NCI-H82 treated with DMSO at 0.1 percent for 48 hours (cell line): ENCODE measurements at regions not wholly inside any gene's neighbourhood (a gene's known extent, or its start where the extent isn't known, plus 50 kb on each side); places are given as distances from the start of the nearest gene placed in this dataset.
"Not testable (repeated sequence)": the region's sequence is repeated elsewhere in the genome, so short reads cannot be mapped to it uniquely, and the experiment has no call there.

ENCODE experiments used
- DNase-seq: peaks from one replicate; lab custom pipeline; 2025; ENCODE audit not compliant: unreplicated experiment; lab: John Stamatoyannopoulos, UW

DNA sequence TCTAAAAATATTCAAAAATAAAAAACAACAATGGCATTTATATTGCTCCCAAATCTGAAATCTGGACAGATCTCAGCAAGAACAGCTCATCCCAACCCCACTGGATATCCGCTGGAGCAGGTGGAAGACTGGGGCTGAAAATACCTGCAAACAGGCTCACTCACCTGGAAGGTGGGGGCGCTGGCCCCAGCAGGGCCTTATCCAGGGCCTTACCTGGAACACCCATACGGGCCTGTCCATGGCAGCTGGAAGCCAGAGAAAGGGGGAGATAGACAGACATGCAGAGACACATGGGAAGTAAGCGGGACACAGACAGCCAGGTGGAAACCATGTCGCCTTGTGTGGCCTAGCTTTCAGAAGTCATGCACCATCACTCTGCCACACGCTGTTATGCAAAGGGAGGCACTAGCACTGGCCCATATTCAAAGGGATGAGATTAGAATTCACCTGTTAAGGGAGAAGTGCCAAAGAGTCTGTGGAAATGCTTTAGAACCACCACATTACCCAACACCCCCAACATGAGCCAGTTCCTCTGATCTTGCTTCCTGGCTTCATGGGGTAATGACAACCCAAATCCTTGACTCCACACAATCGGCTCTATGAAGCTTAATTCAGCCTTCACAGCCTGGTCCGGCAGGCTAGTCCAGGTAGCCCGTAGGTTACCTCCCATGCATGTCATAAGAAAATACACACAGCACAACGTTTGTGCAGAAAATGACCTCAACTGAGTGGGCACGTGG is 99.0 kb upstream of the CDYL start:
- DNase-seq, result no peak

DNA sequence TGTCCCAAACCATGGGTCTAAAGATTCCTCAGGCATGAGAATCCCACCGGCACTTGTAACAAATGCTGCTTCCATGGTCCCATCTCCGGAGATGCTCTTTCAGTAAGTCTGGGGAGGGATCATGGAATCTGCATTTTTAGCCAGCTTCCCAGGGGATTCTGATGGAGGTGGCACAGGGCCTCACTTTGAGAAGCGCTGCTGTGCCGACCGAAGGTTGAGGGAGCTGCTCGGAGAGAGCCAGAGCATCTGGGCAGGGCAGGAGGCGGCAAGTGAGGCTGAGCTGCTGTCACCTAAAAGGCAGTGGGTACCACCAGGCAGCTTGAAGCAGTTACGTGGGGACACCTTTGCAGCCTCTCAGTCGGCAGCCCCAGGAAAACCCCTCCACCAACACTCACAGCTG is 100.2 kb upstream of the CDYL start:
- no peak for DNase-seq

DNA sequence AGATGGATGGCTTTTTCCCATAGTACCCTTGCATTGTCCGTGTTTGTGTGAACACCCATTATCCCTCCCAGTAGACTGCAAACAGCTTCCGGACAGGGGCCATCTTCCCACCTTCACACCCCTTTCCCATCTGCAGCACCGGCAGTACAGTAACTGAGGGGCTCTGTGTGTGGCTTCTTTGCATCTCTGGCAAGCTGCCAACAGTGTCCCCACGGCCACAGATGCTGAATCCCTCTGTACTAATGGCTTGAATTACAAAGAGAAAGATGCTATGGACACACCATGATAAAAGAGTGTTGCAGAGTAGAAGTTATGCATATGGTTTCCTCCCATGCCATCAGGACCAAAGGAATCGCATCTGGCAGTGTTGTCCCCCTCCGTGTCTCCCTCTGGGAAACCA is 101.1 kb upstream of the CDYL start:
- DNase-seq, result no peak

DNA sequence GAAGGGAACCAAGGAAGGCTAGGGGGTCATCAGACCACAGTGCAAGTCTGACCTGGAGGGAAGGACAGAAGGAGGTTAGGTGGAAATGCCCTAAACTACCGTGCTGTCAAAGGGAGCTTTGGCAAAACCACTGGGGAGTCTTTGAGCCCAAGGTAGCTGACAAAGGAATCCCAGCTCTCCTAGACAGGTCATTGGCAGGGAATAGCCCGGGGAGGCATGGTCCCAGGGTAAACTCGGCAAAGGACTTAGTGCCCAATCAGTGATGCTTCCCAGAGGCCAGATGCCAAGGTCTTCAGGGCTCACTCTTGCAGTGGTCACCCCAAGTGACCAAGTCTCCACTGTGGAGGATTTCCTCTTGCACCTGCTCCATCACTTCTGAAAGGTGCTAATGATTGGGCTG is 102.3 kb upstream of the CDYL start:
- no peak for DNase-seq

DNA sequence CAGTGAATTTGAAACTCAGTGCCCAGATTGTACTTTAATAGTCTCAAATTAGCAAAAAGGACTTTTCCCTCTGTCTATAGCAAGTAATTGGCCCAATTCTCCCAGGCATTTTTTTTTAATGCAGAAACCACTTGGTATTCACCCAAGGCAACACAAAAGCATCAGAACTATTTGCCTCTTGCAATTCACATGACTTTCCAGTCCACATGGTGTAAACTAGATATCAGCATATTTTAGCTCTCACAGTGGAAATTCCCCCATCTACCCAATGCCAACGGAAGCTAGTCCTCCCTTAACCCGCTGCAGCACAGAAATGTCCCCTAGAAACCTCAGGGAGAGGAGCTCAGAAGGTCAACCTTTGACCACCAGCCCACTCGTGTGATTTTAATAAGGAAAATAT is 103.4 kb upstream of the CDYL start:
- DNase-seq, result no peak

DNA sequence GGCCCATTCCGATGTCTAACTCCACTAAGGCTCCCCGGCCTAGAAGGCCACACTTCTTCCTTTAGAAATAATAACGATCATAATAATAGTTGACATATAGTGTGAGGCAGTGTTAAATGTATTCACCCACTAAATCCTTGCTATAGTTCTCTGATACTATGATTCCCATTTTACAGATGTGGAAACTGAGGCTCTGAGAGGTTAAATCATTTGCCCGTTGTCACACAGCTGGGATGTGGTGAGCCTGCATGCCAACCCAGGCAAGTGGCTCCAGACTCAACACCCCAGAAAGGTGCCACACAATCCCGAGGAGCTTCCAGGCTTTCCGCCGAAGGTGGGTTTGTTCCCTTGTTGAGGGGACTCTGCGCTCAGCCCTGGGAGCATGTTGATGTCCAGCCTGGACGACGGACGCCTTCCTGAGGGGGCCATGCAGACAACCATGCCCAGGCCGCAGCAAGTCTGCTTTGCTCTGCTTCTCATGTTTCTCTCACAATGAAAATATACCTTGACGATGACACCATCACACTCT is 104.6 kb upstream of the CDYL start:
- DNase-seq, result no peak

DNA sequence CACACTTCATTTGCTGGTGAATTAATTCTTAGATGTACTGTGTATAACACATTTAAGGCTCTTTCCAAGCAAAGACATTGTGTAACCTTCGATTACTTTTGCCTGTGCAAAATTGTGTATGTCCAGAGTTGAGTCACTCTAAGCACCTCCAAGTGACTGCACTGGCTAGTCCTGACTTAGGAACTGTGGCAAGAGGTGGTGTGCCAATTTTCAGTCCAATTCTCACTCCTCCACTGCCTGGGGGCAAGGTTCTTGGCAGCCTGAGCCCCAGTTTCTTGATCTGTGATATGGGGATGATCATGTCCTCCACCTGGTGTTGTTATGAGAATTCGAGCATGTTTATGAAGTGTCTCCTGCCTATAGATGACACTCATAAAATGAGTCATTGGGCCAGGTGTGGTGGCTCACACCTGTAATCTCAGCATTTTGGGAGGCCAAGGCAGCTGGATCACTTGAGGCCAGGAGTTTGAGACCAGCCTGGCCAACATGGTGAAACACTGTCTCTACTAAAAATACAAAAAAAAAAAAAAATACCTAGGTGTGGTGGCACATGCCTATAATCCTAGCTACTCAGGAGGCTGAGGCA is 105.3 kb upstream of the CDYL start:
- no peak for DNase-seq

DNA sequence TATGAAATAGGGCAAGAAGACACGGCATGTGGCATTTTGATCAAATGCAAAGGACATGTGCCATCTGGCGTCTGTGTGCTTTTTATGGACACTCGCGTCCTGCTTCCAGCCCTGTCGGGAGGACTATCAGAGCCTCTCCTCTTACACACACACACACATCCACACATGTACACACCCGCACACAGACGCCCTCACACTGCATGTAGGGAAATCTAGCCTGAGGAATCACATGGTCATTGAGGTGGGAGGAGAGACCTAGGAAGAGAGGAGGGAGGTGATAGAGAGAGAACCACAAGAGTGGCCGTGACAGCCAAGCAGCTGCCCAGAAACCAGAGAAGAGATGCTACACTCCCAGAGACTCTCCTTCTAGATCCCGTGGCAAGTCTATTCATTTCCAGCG is 105.9 kb upstream of the CDYL start:
- no peak for DNase-seq

DNA sequence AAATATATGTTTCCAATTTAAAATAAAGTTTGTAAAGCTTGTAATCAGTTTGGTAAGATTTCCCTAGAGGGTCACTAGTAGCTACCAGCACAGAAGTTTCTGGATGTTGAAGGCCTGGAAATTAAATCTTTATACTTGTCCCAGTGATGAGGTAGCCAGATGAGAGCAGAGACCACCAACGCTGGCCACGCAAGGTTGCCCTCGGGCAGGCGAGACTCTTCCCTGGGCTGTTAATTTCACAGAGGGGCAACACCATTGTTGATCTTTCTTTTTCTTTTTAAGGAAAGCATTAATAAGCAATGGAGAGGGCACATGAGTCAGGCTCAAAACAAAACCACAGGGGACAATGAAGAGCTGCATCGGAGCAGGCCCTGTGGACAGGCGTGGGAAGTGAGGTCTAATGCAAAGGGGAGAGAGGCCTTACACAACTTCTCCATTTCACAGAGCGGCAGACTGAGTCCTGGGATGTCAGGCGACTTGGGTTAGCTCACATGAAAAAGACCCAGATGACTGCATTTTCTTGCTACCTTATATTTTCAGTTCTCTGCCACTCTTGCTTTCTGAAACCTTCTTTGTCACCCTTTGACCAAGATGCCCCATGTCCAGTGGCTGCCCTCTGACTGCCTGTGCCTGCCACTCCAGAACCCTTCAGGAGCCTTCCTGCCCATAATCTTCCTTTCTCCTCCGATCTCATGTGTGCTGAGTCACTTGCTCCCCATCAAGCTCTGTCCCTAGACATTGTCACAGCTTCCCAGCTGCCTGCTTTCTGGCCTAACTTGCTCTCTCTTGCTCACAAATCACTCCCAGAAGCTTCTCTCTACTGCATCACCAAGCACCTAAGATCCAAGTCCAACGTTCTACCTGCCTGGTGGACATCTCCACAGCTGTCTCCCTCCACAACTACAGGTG is 107.7 kb upstream of the CDYL start:
- no peak for DNase-seq

DNA sequence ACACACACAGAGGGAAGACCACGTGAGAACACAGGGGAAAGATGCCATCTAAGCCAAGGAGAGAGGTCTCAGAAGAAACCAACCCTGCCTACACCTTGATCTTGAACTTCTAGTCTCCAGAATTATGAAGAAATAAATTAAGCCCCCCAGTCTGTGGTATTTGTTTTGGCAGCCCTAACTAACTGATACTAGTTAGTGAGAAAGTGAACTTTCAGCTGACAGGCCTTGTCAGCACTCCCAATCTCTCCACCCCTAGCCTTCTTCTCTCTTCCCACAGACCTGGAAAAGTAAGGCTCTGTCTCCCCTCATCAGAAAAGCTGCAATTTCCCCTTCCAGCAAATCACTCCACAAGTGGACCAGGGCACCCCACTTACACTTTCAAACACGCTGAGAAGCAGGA is 108.6 kb upstream of the CDYL start:
- DNase-seq, result no peak

DNA sequence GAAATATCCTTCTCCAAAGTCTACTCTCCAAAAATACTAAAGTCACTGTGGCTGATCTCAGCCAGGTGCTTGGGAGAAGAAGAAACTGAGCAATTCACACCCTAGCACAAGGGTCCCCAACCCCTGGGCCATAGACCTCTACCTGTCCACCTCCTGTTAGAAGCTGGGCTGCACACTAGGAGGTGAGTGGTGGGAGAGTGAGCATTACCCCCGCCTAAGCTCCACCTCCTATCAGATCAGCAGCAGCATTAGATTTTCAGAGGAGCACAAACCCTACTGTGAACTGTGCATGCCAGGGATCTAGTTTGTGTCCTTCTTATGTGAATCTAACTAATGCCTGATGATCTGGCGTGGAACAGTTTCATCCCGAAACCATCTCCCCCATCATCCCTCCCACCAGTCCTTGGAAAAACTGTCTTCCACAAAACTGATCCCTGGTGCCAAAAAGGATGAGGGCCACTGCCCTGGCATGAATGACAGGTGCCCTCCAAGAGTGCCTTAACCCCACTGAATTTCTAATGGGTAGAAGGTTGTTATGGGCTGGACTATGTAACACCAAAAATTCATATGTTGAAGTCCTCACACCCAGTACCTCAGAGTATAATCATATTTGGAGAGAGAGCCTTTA is 109.2 kb upstream of the CDYL start:
- DNase-seq, result no peak

DNA sequence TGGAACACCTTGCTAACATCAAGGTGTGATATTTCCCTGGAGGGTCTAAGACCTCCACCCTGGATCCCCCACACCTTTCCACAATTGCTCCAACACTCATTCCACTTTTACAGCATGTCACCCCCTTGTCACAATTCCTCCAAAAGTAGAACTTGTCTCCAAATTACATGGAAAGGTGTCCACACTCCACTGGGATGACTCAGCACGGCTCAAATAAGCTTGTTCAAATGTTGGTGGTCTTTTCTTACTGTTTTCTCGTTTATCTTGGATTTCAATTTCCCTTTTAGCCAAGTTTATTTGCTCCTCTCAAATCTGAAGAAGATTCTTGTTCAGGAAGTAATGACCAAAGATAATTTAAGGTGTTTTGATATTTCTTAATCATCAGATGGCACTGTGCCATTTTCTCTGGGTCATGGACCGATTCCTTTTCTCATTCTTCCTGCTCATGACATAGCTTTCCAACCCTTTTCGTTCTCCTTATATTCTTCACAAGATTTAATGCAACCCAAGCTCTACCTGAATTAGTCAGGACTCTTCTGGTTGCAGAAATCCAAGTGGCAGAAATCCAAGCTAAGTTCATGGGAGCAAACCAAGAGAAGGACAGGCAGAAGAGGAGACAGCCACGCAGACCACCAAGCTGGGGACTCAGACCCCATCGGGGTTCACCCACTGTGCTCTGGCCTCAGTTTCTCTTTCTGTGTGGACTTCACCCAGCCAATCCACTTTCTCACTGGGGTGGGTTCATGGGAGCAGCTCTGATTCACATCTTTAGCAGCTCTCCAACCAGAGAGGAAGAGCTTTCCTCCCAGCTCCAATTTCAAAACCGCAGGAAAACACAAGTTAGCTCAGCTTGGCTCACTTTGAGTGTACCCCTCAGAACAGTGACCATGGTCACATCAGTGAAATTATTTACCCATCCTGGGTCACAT is 110.5 kb upstream of the CDYL start:
- no peak for DNase-seq

DNA sequence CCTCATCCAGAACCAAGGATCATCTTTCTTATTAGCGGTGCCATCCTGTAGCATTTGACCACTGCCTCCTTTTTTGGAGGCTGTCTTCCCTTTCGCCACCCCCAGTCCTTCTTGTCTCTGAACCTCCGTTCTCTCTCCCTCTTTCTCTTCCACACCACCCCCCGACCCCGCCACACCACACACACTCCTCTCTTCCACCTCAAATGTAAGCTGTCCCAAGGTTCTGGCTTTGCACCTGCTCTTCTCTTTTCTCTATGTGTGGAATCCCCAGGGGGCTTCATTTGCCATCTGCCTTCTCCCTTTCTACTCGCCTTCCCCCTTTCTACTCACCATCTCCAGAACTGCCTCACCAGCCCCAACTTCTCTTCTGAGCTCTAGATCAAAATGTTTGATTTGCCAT is 111.3 kb upstream of the CDYL start:
- DNase-seq, result no peak

DNA sequence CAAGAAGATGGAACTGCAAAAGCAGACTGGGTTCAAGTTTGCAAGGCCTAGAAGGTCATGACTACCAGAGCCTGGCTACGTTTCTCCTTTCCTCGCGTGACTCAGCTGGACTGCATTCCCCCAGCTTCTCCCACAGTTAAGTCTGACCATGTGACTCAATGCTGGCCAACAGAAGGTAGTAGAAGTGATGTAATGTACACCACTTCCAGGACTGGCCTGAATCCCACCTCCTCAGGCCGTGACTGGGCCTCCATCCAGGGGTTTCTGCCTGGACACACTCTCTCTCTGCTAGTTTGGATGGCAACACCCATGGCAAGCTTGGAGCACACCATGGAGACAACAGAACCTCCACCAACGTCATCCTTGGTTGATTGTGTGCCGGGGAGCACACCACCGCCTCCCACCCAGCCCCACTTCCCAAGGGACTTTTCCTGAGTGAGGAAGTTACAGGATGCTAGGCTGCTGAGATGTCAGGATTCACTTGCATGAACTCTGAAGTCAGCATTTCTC is 112.0 kb upstream of the CDYL start:
- DNase-seq, result no peak

DNA sequence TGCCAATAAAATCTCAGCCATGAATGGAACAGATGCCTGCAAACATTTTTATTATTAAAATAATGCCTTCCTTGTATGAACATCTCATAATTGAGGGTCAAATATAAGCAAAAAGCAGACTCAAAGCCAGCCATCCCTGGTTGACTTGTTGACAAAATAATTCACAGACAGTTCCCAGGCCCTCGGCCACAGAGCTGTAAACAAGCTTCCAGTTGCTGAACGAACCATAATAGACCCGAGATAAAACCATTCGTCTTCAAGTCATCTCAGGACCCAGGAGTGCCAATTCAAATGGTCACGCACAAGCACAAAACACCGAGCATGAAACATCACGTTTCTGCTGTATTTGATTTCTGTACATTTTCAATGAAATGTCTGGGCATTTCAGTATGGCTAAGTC is 113.3 kb upstream of the CDYL start:
- DNase-seq, result no peak

DNA sequence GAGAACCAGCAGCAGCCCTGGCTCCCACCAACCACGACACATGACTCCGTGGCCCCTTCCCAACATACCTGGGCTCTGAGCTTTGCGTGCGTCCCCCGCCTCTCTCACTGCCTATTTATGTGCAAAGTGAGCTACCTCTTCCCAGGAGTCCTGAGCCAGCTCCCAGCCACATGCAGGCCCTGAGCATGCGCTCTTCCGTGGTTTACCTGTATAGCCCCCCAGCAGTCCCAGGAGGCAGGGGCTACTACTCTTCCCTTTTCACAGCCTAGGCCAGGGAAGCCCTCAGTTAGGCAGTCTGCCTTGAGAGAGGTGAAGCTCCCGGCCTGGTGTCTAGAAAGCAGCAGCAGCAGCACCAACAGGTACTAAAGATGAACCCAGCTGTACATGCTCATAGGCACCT is 114.8 kb upstream of the CDYL start:
- DNase-seq, result no peak

DNA sequence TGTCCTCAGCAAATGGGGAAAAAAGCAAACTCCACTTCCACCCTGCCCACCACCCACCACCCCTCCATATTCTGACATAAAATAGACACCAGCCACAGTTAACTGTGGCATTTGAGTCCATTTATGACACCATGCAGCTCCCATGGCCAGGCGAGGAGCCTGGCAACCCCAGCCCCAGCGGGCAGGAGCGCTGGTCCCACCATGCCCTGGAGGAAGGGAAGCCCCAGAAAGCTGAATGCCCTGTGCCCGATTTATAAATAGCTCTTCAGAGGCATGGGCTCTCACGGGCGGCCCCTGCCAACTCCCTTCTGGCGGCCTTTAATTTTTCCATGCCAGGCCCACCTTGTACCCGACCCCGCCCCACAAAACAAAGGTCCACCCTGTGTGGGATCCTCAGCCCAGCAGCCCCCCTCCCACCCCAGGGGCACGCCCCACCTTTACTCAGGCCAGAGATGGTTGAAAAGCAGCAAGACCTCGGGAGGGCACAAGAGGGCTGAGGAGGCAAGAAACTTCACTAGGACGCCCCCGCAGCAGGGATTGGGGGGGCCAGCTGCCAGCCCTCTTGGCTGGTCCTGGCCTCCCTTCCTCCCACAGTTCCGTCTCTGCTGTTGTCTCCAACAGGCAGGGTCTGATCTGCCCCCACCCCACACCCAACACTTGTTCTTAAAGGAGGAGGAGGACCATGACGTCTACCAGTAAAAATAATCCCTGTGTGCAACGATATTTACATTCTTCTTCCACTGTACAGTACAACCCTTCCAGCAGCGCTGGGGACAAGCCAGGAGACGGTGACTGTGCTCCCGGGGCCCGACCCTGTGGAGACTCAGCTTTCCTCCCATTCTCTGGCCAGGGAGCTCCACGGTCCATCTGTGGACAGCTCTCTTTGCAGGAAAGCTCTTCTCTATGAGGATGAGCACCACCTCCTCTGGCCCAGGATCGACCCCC is 115.6 kb upstream of the CDYL start:
- no peak for DNase-seq

DNA sequence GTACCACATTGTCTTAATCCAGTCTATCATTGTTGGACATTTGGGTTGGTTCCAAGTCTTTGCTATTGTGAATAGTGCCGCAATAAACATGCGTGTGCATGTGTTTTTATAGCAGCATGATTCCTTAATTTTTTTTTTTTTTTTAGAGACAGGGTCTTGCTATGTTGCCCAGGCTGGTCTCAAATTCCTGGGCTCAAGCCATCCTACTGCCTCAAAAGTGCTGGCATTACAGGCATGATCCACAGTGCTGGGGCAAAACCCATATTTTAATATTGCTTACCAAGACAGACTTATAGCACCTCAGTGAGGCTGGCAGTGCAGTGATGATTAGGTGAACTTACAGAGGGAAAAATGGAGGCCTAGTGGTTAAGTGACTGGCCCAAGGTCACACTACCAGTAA is 116.5 kb upstream of the CDYL start:
- not testable (repeated sequence) for DNase-seq

DNA sequence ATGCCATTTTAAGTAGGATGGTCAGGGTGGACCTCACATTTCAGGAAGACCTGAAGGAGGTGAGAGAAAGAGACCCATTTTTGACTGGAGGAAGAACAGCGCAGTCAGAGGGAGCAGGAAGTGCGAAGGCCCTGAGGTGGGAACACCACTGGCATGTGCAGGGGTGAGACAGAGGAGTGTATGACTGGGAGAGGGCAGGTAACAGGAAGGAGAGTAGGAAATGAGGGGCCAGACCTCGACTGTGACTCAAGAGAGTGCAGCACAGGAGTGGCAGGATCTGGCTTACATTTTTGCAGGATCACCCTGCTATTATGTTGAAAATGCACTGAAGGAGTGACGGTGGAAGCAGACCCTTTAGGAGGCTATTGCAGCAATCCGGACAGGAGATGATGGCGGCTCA is 117.7 kb upstream of the CDYL start:
- DNase-seq, result no peak
